ENCODE measurements at regions not wholly inside any gene's neighbourhood (a gene's known extent, or its start where the extent isn't known, plus 50 kb on each side); places are given as distances from the start of the nearest gene placed in this dataset.

- no peak overlapping the region for H3K4me3 ChIP-seq (ENCODE audit: low read length)
- no peaks in the 10 kb centered on the region for H3K4me1 ChIP-seq (ENCODE audit: insufficient read depth, low read length)
- no peaks in the 10 kb centered on the region for H3K27me3 ChIP-seq (ENCODE audit: insufficient read depth, low read length)
- H3K36me3 ChIP-seq (ENCODE audit: insufficient read depth, low read length): no peaks in the 10 kb centered on the region
- H2AFZ ChIP-seq (ENCODE audit: low read depth, low read length): no peak overlapping the region
- H3K9me3 ChIP-seq (ENCODE audit: low read length): no peaks in the 10 kb centered on the region
These were observed 1215.7 kb downstream of the MAT2B start for GRCh38 chr5:164721116-164721515.

DNA sequence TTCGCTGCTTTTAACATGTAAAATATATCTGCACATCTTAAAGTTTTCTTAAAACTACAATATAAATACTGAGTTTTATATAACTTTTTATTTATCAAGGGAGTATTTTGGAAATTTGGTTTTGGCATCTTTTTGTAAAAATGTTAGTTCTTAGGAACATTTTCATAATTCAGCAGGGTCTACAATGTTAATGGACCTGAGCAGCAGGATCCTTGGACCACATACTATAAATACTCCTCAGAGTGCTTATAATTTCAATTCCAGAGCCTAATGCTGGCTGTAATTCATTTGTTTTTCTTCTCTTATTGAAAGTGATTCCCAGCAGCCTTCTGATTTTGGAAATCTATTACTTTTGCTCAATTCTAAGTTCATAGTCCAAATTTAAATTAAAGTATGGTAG, 1216.2 kb downstream of the MAT2B start:
- no peaks in the 10 kb centered on the region for H3K36me3 ChIP-seq (ENCODE audit: insufficient read depth, low read length)
- no peak overlapping the region for H3K4me3 ChIP-seq (ENCODE audit: low read length)
- no peaks in the 10 kb centered on the region for H3K4me1 ChIP-seq (ENCODE audit: insufficient read depth, low read length)
- no peaks in the 10 kb centered on the region for H3K27me3 ChIP-seq (ENCODE audit: insufficient read depth, low read length)
- no peaks in the 10 kb centered on the region for H3K9me3 ChIP-seq (ENCODE audit: low read length)
- no peak overlapping the region for H2AFZ ChIP-seq (ENCODE audit: low read depth, low read length)

- H3K27me3 ChIP-seq (ENCODE audit: insufficient read depth, low read length): no peaks in the 10 kb centered on the region
- H3K36me3 ChIP-seq (ENCODE audit: insufficient read depth, low read length): no peaks in the 10 kb centered on the region
- H3K9me3 ChIP-seq (ENCODE audit: low read length): no peaks in the 10 kb centered on the region
- no peak overlapping the region for H2AFZ ChIP-seq (ENCODE audit: low read depth, low read length)
- H3K4me1 ChIP-seq (ENCODE audit: insufficient read depth, low read length): no peaks in the 10 kb centered on the region
- no peak overlapping the region for H3K4me3 ChIP-seq (ENCODE audit: low read length)
These were observed 1217.3 kb downstream of the MAT2B start for GRCh38 chr5:164722702-164723101.

GRCh38 chr5:164727012-164727411, 1221.6 kb downstream of the MAT2B start:
- H2AFZ ChIP-seq (ENCODE audit: low read depth, low read length): no peak overlapping the region
- H3K4me3 ChIP-seq (ENCODE audit: low read length): no peak overlapping the region
- H3K27me3 ChIP-seq (ENCODE audit: insufficient read depth, low read length): no peaks in the 10 kb centered on the region
- no peaks in the 10 kb centered on the region for H3K9me3 ChIP-seq (ENCODE audit: low read length)
- H3K4me1 ChIP-seq (ENCODE audit: insufficient read depth, low read length): no peaks in the 10 kb centered on the region
- no peaks in the 10 kb centered on the region for H3K36me3 ChIP-seq (ENCODE audit: insufficient read depth, low read length)

DNA sequence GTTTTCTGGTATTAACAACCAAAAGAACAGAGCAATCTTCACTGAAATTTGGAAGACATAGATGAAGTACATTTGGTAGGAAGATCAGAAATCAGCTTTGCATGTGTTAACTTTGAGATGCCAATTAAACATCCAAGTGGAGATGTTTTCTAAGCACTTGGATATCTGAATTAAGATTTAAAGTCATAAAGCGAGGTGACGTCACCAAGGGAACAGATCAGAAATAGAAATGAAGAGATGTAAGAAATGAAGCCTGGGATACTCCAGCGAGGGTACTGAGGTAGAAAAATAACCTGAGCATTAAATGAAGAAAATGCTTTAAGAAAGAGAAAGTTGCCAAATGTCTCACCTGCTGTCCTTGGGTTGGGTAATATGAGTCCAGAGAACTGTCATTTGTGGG, 1223.3 kb downstream of the MAT2B start:
- Histone ChIP-seq H3K27me3 (ENCODE audit: insufficient read depth, low read length) (no peaks in the 10 kb centered on the region), H3K36me3 (ENCODE audit: insufficient read depth, low read length) (no peaks in the 10 kb centered on the region), H3K4me1 (ENCODE audit: insufficient read depth, low read length) (no peaks in the 10 kb centered on the region), H3K9me3 (ENCODE audit: low read length) (no peaks in the 10 kb centered on the region), H2AFZ (ENCODE audit: low read depth, low read length) (no peak overlapping the region), H3K4me3 (ENCODE audit: low read length) (no peak overlapping the region)

GRCh38 chr5:164735334-164735733, 1229.9 kb downstream of the MAT2B start:
- Histone ChIP-seq H3K4me1 (ENCODE audit: insufficient read depth, low read length) (no peaks in the 10 kb centered on the region), H3K9me3 (ENCODE audit: low read length) (no peaks in the 10 kb centered on the region), H3K36me3 (ENCODE audit: insufficient read depth, low read length) (no peaks in the 10 kb centered on the region), H3K4me3 (ENCODE audit: low read length) (no peak overlapping the region), H3K27me3 (ENCODE audit: insufficient read depth, low read length) (no peaks in the 10 kb centered on the region), H2AFZ (ENCODE audit: low read depth, low read length) (no peak overlapping the region)

DNA sequence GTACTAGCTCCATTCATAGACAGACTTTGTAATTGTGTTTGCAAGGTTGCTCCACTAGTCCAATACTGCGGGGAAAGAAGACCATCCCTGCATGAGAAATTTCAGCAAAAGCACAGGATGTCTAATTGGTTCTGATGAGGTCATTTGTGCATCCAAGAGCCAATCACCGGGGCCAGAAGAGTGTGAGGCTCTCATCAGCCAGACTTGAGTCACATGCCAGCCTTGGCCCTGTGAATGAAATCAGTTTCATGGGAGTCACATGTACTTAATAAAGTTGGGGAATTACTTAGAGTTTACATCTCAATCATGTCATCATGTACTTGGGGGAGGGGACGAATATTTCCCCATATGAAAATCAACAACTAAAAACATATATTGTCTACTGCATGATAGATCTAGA, 1236.0 kb downstream of the MAT2B start:
- no peaks in the 10 kb centered on the region for H3K9me3 ChIP-seq (ENCODE audit: low read length)
- H3K4me3 ChIP-seq (ENCODE audit: low read length): no peak overlapping the region
- no peaks in the 10 kb centered on the region for H3K36me3 ChIP-seq (ENCODE audit: insufficient read depth, low read length)
- no peaks in the 10 kb centered on the region for H3K27me3 ChIP-seq (ENCODE audit: insufficient read depth, low read length)
- H3K4me1 ChIP-seq (ENCODE audit: insufficient read depth, low read length): no peaks in the 10 kb centered on the region
- no peak overlapping the region for H2AFZ ChIP-seq (ENCODE audit: low read depth, low read length)

DNA sequence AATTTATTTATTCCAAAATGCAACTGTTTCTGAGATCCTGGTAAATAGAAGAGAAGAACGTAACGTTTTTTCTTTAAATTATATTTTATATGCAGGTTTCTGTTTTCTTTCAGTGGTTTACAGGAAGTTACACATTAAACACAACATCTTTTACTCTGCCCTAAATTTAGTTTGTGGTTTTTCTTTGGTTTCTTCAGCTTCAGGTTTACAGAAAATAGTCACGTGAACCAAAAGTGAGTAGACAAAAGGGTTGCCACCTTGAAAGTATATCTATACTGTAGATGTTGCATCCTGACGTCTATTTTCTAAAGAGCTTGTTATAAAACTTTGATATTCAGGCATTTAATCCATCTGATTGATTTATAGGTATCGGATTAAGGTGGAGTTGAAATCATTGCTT, 1236.6 kb downstream of the MAT2B start:
- H2AFZ ChIP-seq (ENCODE audit: low read depth, low read length): no peak overlapping the region
- H3K4me1 ChIP-seq (ENCODE audit: insufficient read depth, low read length): no peaks in the 10 kb centered on the region
- H3K9me3 ChIP-seq (ENCODE audit: low read length): no peaks in the 10 kb centered on the region
- H3K27me3 ChIP-seq (ENCODE audit: insufficient read depth, low read length): no peaks in the 10 kb centered on the region
- no peak overlapping the region for H3K4me3 ChIP-seq (ENCODE audit: low read length)
- H3K36me3 ChIP-seq (ENCODE audit: insufficient read depth, low read length): no peaks in the 10 kb centered on the region

- no peak overlapping the region for H3K4me3 ChIP-seq (ENCODE audit: low read length)
- H3K36me3 ChIP-seq (ENCODE audit: insufficient read depth, low read length): no peaks in the 10 kb centered on the region
- H2AFZ ChIP-seq (ENCODE audit: low read depth, low read length): no peak overlapping the region
- no peaks in the 10 kb centered on the region for H3K9me3 ChIP-seq (ENCODE audit: low read length)
- no peaks in the 10 kb centered on the region for H3K4me1 ChIP-seq (ENCODE audit: insufficient read depth, low read length)
- H3K27me3 ChIP-seq (ENCODE audit: insufficient read depth, low read length): no peaks in the 10 kb centered on the region
These were observed 1241.3 kb downstream of the MAT2B start for GRCh38 chr5:164746723-164747122.

DNA sequence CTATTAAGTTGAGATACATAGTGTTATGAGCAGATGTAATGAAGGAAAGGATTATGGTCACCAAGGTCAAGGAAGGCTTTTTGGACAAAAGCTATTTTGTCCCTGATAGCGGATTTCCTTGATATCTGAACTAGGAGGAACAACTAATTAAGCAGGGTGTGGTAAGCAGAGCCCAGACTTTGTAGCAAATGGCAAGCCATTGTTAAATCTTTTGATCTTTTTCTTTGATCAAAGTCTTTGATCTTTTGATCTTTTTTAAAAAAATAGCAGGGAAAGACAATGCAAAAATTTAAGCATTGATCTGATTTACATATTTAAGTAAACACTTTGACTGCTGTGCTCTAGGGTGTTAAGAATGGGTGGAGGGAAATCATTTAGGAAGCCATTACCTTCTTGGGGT, 1242.0 kb downstream of the MAT2B start:
- H3K9me3 ChIP-seq (ENCODE audit: low read length): no peaks in the 10 kb centered on the region
- H3K4me1 ChIP-seq (ENCODE audit: insufficient read depth, low read length): no peaks in the 10 kb centered on the region
- no peaks in the 10 kb centered on the region for H3K27me3 ChIP-seq (ENCODE audit: insufficient read depth, low read length)

DNA sequence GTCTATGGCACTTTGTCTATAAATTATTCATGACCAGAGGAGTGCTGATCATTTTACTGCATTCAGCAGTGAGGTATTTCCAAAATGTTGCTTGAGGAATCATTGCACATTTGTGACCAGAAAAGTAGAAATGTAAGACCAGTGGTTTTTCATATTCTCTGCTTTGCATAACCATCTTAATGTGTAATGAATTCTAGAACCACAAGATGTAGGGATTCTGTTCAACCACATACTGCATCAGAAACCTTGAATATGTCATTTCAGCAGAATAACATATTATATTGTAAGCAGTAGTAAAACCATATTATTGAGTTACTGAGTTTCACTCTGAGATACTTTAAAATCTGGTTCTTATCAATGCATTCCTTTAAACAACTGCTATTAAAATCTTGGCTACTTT, 1243.4 kb downstream of the MAT2B start:
- H2AFZ ChIP-seq (ENCODE audit: low read depth, low read length): no peak overlapping the region
- H3K4me3 ChIP-seq (ENCODE audit: low read length): no peak overlapping the region
- no peaks in the 10 kb centered on the region for H3K4me1 ChIP-seq (ENCODE audit: insufficient read depth, low read length)
- H3K36me3 ChIP-seq (ENCODE audit: insufficient read depth, low read length): no peaks in the 10 kb centered on the region
- no peaks in the 10 kb centered on the region for H3K9me3 ChIP-seq (ENCODE audit: low read length)
- no peaks in the 10 kb centered on the region for H3K27me3 ChIP-seq (ENCODE audit: insufficient read depth, low read length)

More for the DNA sequence above, 1242.0 kb downstream of the MAT2B start:
- Histone ChIP-seq H3K36me3 (ENCODE audit: insufficient read depth, low read length) (no peaks in the 10 kb centered on the region), H2AFZ (ENCODE audit: low read depth, low read length) (no peak overlapping the region), H3K4me3 (ENCODE audit: low read length) (no peak overlapping the region)

DNA sequence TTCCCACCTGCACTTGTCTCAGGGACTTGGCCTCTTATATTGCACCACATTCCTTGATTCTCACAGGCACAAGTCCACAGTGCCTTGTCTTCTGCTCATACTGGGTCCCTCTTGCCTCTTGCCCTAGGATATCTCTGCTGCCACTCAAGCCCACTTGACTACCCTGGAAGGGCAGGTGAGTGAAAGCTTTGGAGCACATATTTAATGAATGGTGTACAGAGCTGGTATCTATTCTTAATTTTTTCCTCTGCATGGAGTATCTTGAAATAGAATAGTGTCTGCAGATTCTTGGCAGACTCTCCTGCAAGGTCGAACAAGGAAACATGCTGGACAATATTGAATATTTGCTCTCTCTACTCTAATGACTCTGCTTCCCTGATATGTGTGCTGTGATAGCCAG, 1248.0 kb downstream of the MAT2B start:
- Histone ChIP-seq H3K9me3 (ENCODE audit: low read length) (no peaks in the 10 kb centered on the region), H3K4me1 (ENCODE audit: insufficient read depth, low read length) (no peaks in the 10 kb centered on the region), H3K4me3 (ENCODE audit: low read length) (no peak overlapping the region), H3K36me3 (ENCODE audit: insufficient read depth, low read length) (no peaks in the 10 kb centered on the region), H3K27me3 (ENCODE audit: insufficient read depth, low read length) (no peaks in the 10 kb centered on the region), H2AFZ (ENCODE audit: low read depth, low read length) (no peak overlapping the region)

GRCh38 chr5:164763206-164763605, 1257.8 kb downstream of the MAT2B start:
- Histone ChIP-seq H3K4me3 (ENCODE audit: low read length) (no peak overlapping the region), H2AFZ (ENCODE audit: low read depth, low read length) (no peak overlapping the region), H3K27me3 (ENCODE audit: insufficient read depth, low read length) (no peaks in the 10 kb centered on the region), H3K4me1 (ENCODE audit: insufficient read depth, low read length) (no peaks in the 10 kb centered on the region), H3K9me3 (ENCODE audit: low read length) (no peaks in the 10 kb centered on the region), H3K36me3 (ENCODE audit: insufficient read depth, low read length) (no peaks in the 10 kb centered on the region)

GRCh38 chr5:164772122-164772521, 1266.7 kb downstream of the MAT2B start:
- no peak overlapping the region for H3K4me3 ChIP-seq (ENCODE audit: low read length)
- H3K36me3 ChIP-seq (ENCODE audit: insufficient read depth, low read length): no peaks in the 10 kb centered on the region
- no peak overlapping the region for H2AFZ ChIP-seq (ENCODE audit: low read depth, low read length)
- no peaks in the 10 kb centered on the region for H3K27me3 ChIP-seq (ENCODE audit: insufficient read depth, low read length)
- no peaks in the 10 kb centered on the region for H3K4me1 ChIP-seq (ENCODE audit: insufficient read depth, low read length)
- no peaks in the 10 kb centered on the region for H3K9me3 ChIP-seq (ENCODE audit: low read length)

Data from neuron (in vitro differentiated cells).